Liver (tissue), 8 donors: ENCODE measurements at regions not wholly inside any gene's neighbourhood (a gene's known extent, or its start where the extent isn't known, plus 50 kb on each side); places are given as distances from the start of the nearest gene placed in this dataset.

Experiments used
- DNase-seq: peaks from one replicate; pipeline ENCODE4 v3.0.0-alpha.2; 2017; ENCODE audit warnings: low spot score
- H3K27ac ChIP-seq, 2 donors: one replicate each; pipeline ENCODE4 v1.7.0; 2013; ENCODE audit warnings: inconsistent platforms in 2 of 2, low read length in 2 of 2, control low read depth in 1 of 2, low read depth in 1 of 2, mild to moderate bottlenecking in 1 of 2
- H3K27me3 ChIP-seq, 4 donors: one replicate each; pipeline versions ENCODE4 v1.6.1 to v1.7.0; 2013; ENCODE audit warnings: low read length in 3 of 4, inconsistent platforms in 1 of 4, mild to moderate bottlenecking in 1 of 4, moderate library complexity in 1 of 4; ENCODE audit not compliant: control insufficient read depth in 4 of 4, insufficient read depth in 4 of 4
- H3K36me3 ChIP-seq, 4 donors: one replicate each; pipeline versions ENCODE4 v1.6.1 to v1.7.0; 2013; ENCODE audit warnings: low read length in 3 of 4, mild to moderate bottlenecking in 3 of 4, low read depth in 1 of 4, moderate library complexity in 1 of 4; ENCODE audit not compliant: control insufficient read depth in 4 of 4, insufficient read depth in 3 of 4
- H3K4me1 ChIP-seq, 4 donors: one replicate each; pipeline versions ENCODE4 v1.6.1 to v1.7.0; 2013; ENCODE audit warnings: low read length in 3 of 4, mild to moderate bottlenecking in 3 of 4, moderate library complexity in 1 of 4; ENCODE audit not compliant: control insufficient read depth in 4 of 4, insufficient read depth in 4 of 4
- H3K4me3 ChIP-seq, 3 donors: one replicate each; pipeline versions ENCODE4 v1.6.1 to v1.7.0; 2013; ENCODE audit warnings: low read length in 3 of 3, control low read depth in 1 of 3, low read depth in 1 of 3, mild to moderate bottlenecking in 1 of 3
- H3K9ac ChIP-seq, 2 donors: one replicate each; pipeline ENCODE4 v1.7.0; 2013; ENCODE audit warnings: low read length in 2 of 2, mild to moderate bottlenecking in 2 of 2, moderate library complexity in 2 of 2, control low read depth in 1 of 2, low read depth in 1 of 2
- H3K9me3 ChIP-seq, 4 donors: one replicate each; pipeline versions ENCODE4 v1.6.1 to v1.7.0; 2013; ENCODE audit warnings: low read length in 3 of 4; ENCODE audit not compliant: control insufficient read depth in 4 of 4
- ATF3 ChIP-seq: IDR thresholded peaks from 2 replicates; pipeline ENCODE4 v1.6.1; 2016; ENCODE audit warnings: antibody characterized with exemption
- EGR1 ChIP-seq, 2 donors: IDR thresholded peaks; 2 replicates each; pipeline ENCODE4 v1.6.1; 2016 to 2018; ENCODE audit warnings: antibody characterized with exemption in 2 of 2, low read depth in 2 of 2
- FOXA2 ChIP-seq: IDR thresholded peaks from 2 replicates; pipeline ENCODE4 v1.6.1; 2016; ENCODE audit warnings: antibody characterized with exemption
- HNF4A ChIP-seq, 2 donors: conservative IDR thresholded peaks; 2 replicates each; pipeline ENCODE4 v1.6.1; 2016; ENCODE audit warnings: antibody characterized with exemption in 2 of 2, mild to moderate bottlenecking in 2 of 2
- HNF4G ChIP-seq: IDR thresholded peaks from 2 replicates; pipeline ENCODE4 v1.6.1; 2016; ENCODE audit warnings: antibody characterized with exemption
- RAD21 ChIP-seq, 2 donors: IDR thresholded peaks; 2 replicates each; pipeline ENCODE4 v1.6.1; 2016; ENCODE audit warnings: antibody characterized with exemption in 2 of 2, mild to moderate bottlenecking in 2 of 2
- REST ChIP-seq: IDR thresholded peaks from 2 replicates; pipeline ENCODE4 v1.6.1; 2016; ENCODE audit warnings: antibody characterized with exemption, mild to moderate bottlenecking
- RXRA ChIP-seq, 2 donors: IDR thresholded peaks; 2 replicates each; pipeline ENCODE4 v1.6.1; 2017 to 2018; ENCODE audit warnings: antibody characterized with exemption in 2 of 2, mild to moderate bottlenecking in 1 of 2
- SP1 ChIP-seq: IDR thresholded peaks from 2 replicates; pipeline ENCODE4 v1.6.1; 2018; ENCODE audit warnings: antibody characterized with exemption, mild to moderate bottlenecking
- TAF1 ChIP-seq: conservative IDR thresholded peaks from 2 replicates; pipeline ENCODE4 v1.6.1; 2016; ENCODE audit warnings: antibody characterized with exemption, mild to moderate bottlenecking
- YY1 ChIP-seq: IDR thresholded peaks from 2 replicates; pipeline ENCODE4 v1.6.1; 2016; ENCODE audit warnings: antibody characterized with exemption, mild to moderate bottlenecking
- ZBTB33 ChIP-seq: IDR thresholded peaks from 2 replicates; pipeline ENCODE4 v1.6.1; 2016; ENCODE audit warnings: antibody characterized with exemption
- WGBS: extraction: QIAGEN DNeasy Blood & Tissue Kit; methylation state at CpG from one replicate; pipeline ENCODE4 v1.1.7; 2013; 5-methylcytosine and 5-hydroxymethylcytosine counted together
- TF ChIP-seq, protein P1 (sequence below): IDR thresholded peaks from 2 replicates; pipeline ENCODE4 v1.6.1; 2016; ENCODE audit warnings: antibody characterized with exemption
- TF ChIP-seq, protein P2 (sequence below): fragments of 150-350 bp; IDR thresholded peaks from 2 replicates; pipeline ENCODE4 v1.5.1; 2017; ENCODE audit warnings: improper control_type of control experiment, low read depth, low read length; ENCODE audit not compliant: missing input control
- donor health status: healthy.
- donor health status: healthy.
- donor health status: healthy.
- donor health status: healthy.
- donor health status: healthy.

GRCh38 chr15:70269311-70269911 is 171.7 kb upstream of the TLE3 start:
- no peak overlapping the region for H3K27ac ChIP-seq
- no peaks in the 10 kb centered on the region for H3K36me3 ChIP-seq
- no peak overlapping the region for H3K4me3 ChIP-seq
- no peak for TF ChIP-seq ZBTB33
- peak; percentile 36 to 46 for TF ChIP-seq RXRA (IDR thresholded peaks at IDR 0.05)
- TF ChIP-seq HNF4A (conservative IDR thresholded peaks at IDR 0.05), result peak; percentile 66 to 73
- TF ChIP-seq EGR1 (IDR thresholded peaks at IDR 0.05; ENCODE audit: low read depth in 2 of 2), result no peak
- TF ChIP-seq ATF3, result no peak
- no peak for TF ChIP-seq FOXA2
- no peak for TF ChIP-seq REST
- WGBS, result 78% methylated on average over 9 of the region's 9 CpGs
- H3K9me3 ChIP-seq, result no peaks in the 10 kb centered on the region
- no peaks in the 10 kb centered on the region for H3K27me3 ChIP-seq
- no peak overlapping the region for H3K9ac ChIP-seq
- no peak for DNase-seq
- peaks cover 3 to 19% (median 14%) of the 10 kb centered on the region in 4 donors for H3K4me1 ChIP-seq

GRCh38 chr15:70268698-70269251 is 171.1 kb upstream of the TLE3 start:
- Histone ChIP-seq H3K9ac (no peak overlapping the region), H3K27me3 (no peaks in the 10 kb centered on the region), H3K36me3 (no peaks in the 10 kb centered on the region), H3K9me3 (no peaks in the 10 kb centered on the region), H3K4me1 (peaks cover 3 to 19% (median 14%) of the 10 kb centered on the region in 4 donors), H3K4me3 (no peak overlapping the region), H3K27ac (no peak overlapping the region)
- no peak for DNase-seq
- TF ChIP-seq, protein P1, sequence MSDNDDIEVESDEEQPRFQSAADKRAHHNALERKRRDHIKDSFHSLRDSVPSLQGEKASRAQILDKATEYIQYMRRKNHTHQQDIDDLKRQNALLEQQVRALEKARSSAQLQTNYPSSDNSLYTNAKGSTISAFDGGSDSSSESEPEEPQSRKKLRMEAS, result no peak
- no peak for TF ChIP-seq TAF1
- TF ChIP-seq YY1, result no peak
- TF ChIP-seq ATF3, result no peak
- no peak for TF ChIP-seq RAD21 (IDR thresholded peaks at IDR 0.05)
- TF ChIP-seq HNF4A (conservative IDR thresholded peaks at IDR 0.05), result no peak
- TF ChIP-seq RXRA (IDR thresholded peaks at IDR 0.05), result no peak
- no peak for TF ChIP-seq HNF4G
- no peak for TF ChIP-seq ZBTB33
- TF ChIP-seq EGR1 (IDR thresholded peaks at IDR 0.05; ENCODE audit: low read depth in 2 of 2), result no peak
- TF ChIP-seq, protein P2, sequence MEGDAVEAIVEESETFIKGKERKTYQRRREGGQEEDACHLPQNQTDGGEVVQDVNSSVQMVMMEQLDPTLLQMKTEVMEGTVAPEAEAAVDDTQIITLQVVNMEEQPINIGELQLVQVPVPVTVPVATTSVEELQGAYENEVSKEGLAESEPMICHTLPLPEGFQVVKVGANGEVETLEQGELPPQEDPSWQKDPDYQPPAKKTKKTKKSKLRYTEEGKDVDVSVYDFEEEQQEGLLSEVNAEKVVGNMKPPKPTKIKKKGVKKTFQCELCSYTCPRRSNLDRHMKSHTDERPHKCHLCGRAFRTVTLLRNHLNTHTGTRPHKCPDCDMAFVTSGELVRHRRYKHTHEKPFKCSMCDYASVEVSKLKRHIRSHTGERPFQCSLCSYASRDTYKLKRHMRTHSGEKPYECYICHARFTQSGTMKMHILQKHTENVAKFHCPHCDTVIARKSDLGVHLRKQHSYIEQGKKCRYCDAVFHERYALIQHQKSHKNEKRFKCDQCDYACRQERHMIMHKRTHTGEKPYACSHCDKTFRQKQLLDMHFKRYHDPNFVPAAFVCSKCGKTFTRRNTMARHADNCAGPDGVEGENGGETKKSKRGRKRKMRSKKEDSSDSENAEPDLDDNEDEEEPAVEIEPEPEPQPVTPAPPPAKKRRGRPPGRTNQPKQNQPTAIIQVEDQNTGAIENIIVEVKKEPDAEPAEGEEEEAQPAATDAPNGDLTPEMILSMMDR, result no peak
- no peak for TF ChIP-seq SP1
- TF ChIP-seq REST, result no peak
- 86% methylated on average over 18 of the region's 18 CpGs for WGBS
